ENCODE measurements at regions not wholly inside any gene's neighbourhood (a gene's known extent, or its start where the extent isn't known, plus 50 kb on each side); places are given as distances from the start of the nearest gene placed in this dataset.

GRCh38 chr10:44462338-44462914 is 77.5 kb upstream of the CXCL12 start:
- Histone ChIP-seq H3K9me2 (replicated peaks; ENCODE audit: control insufficient read depth, low read length) (no peaks in the 10 kb centered on the region), H3K27me3 (ENCODE audit: control insufficient read depth, low read length) (no peaks in the 10 kb centered on the region), H3K79me2 (ENCODE audit: control insufficient read depth, low read length) (no peaks in the 10 kb centered on the region), H3K4me2 (ENCODE audit: low read length) (no peak overlapping the region), H3K27ac (ENCODE audit: low read depth, low read length) (no peak overlapping the region), H3K36me3 (ENCODE audit: control insufficient read depth, low read length) (no peaks in the 10 kb centered on the region), H3K4me1 (ENCODE audit: control insufficient read depth, low read length) (no peaks in the 10 kb centered on the region), H3K9me3 (ENCODE audit: control insufficient read depth, insufficient read depth, low read length) (no peaks in the 10 kb centered on the region), H4K20me1 (ENCODE audit: control insufficient read depth, insufficient read depth, low read depth, low read length) (no peaks in the 10 kb centered on the region), H3K4me3 (ENCODE audit: low read length) (no peak overlapping the region), H3F3A (ENCODE audit: control insufficient read depth, insufficient read depth) (no peaks in the 10 kb centered on the region)
- no peak for TF ChIP-seq EZH2phosphoT487 (IDR thresholded peaks at IDR 0.05; ENCODE audit: borderline replicate concordance, low read length)
- TF ChIP-seq CTCF (IDR thresholded peaks at IDR 0.05; ENCODE audit: low read depth, low read length, poor library complexity, severe bottlenecking), result no peak

GRCh38 chr10:44463511-44464121 is 78.7 kb upstream of the CXCL12 start:
- Histone ChIP-seq H3K4me2 (ENCODE audit: low read length) (no peak overlapping the region), H3K27me3 (ENCODE audit: control insufficient read depth, low read length) (no peaks in the 10 kb centered on the region), H3K79me2 (ENCODE audit: control insufficient read depth, low read length) (no peaks in the 10 kb centered on the region), H3F3A (ENCODE audit: control insufficient read depth, insufficient read depth) (no peaks in the 10 kb centered on the region), H3K36me3 (ENCODE audit: control insufficient read depth, low read length) (no peaks in the 10 kb centered on the region), H3K9me3 (ENCODE audit: control insufficient read depth, insufficient read depth, low read length) (no peaks in the 10 kb centered on the region), H3K9me2 (replicated peaks; ENCODE audit: control insufficient read depth, low read length) (no peaks in the 10 kb centered on the region), H4K20me1 (ENCODE audit: control insufficient read depth, insufficient read depth, low read depth, low read length) (no peaks in the 10 kb centered on the region), H3K27ac (ENCODE audit: low read depth, low read length) (no peak overlapping the region), H3K4me3 (ENCODE audit: low read length) (no peak overlapping the region), H3K4me1 (ENCODE audit: control insufficient read depth, low read length) (no peaks in the 10 kb centered on the region)
- TF ChIP-seq CTCF (IDR thresholded peaks at IDR 0.05; ENCODE audit: low read depth, low read length, poor library complexity, severe bottlenecking) (no peak), EZH2phosphoT487 (IDR thresholded peaks at IDR 0.05; ENCODE audit: borderline replicate concordance, low read length) (no peak)

GRCh38 chr10:44464503-44464902 is 79.6 kb upstream of the CXCL12 start:
- H3F3A ChIP-seq (ENCODE audit: control insufficient read depth, insufficient read depth), result no peaks in the 10 kb centered on the region
- TF ChIP-seq CTCF (IDR thresholded peaks at IDR 0.05; ENCODE audit: low read depth, low read length, poor library complexity, severe bottlenecking) (no peak), EZH2phosphoT487 (IDR thresholded peaks at IDR 0.05; ENCODE audit: borderline replicate concordance, low read length) (no peak)
- no peak overlapping the region for H3K27ac ChIP-seq (ENCODE audit: low read depth, low read length)
- no peaks in the 10 kb centered on the region for H4K20me1 ChIP-seq (ENCODE audit: control insufficient read depth, insufficient read depth, low read depth, low read length)
- no peaks in the 10 kb centered on the region for H3K9me2 ChIP-seq (replicated peaks; ENCODE audit: control insufficient read depth, low read length)
- no peaks in the 10 kb centered on the region for H3K4me1 ChIP-seq (ENCODE audit: control insufficient read depth, low read length)
- H3K27me3 ChIP-seq (ENCODE audit: control insufficient read depth, low read length), result no peaks in the 10 kb centered on the region
- H3K4me2 ChIP-seq (ENCODE audit: low read length), result no peak overlapping the region
- H3K79me2 ChIP-seq (ENCODE audit: control insufficient read depth, low read length), result no peaks in the 10 kb centered on the region
- H3K36me3 ChIP-seq (ENCODE audit: control insufficient read depth, low read length), result no peaks in the 10 kb centered on the region
- no peak overlapping the region for H3K4me3 ChIP-seq (ENCODE audit: low read length)
- no peaks in the 10 kb centered on the region for H3K9me3 ChIP-seq (ENCODE audit: control insufficient read depth, insufficient read depth, low read length)

Data from DOHH2 (cell line).